Ishikawa (cell line): ENCODE measurements at regions not wholly inside any gene's neighbourhood (a gene's known extent, or its start where the extent isn't known, plus 50 kb on each side); places are given as distances from the start of the nearest gene placed in this dataset.

Experiments
- CEBPB ChIP-seq: IDR thresholded peaks from 2 replicates; pipeline ENCODE4 v1.6.1; 2012
- CREB1 ChIP-seq: IDR thresholded peaks from 2 replicates; pipeline ENCODE4 v1.6.1; 2012; ENCODE audit warnings: low read depth
- EGR1 ChIP-seq: IDR thresholded peaks from 2 replicates; pipeline ENCODE4 v1.6.1; 2012
- EP300 ChIP-seq: IDR thresholded peaks from 2 replicates; pipeline ENCODE4 v1.6.1; 2012; ENCODE audit warnings: borderline replicate concordance
- FOXM1 ChIP-seq: IDR thresholded peaks from 2 replicates; pipeline ENCODE4 v1.6.1; 2012; ENCODE audit warnings: low read depth, borderline replicate concordance
- NFIC ChIP-seq: IDR thresholded peaks from 2 replicates; pipeline ENCODE4 v1.6.1; 2012
- RAD21 ChIP-seq: IDR thresholded peaks from 2 replicates; pipeline ENCODE4 v1.6.1; 2012; ENCODE audit warnings: low read depth
- TAF1 ChIP-seq: IDR thresholded peaks from 2 replicates; pipeline ENCODE4 v1.6.1; 2012; ENCODE audit warnings: low read depth, mild to moderate bottlenecking
- TCF12 ChIP-seq: IDR thresholded peaks from 2 replicates; pipeline ENCODE4 v1.6.1; 2012; ENCODE audit warnings: low read depth
- TEAD4 ChIP-seq: IDR thresholded peaks from 2 replicates; pipeline ENCODE4 v1.6.1; 2012
- YY1 ChIP-seq: IDR thresholded peaks from 2 replicates; pipeline ENCODE4 v1.6.1; 2012; ENCODE audit warnings: low read depth
- ZBTB7A ChIP-seq: IDR thresholded peaks from 2 replicates; pipeline ENCODE4 v1.6.1; 2012; ENCODE audit warnings: low read depth
- TF ChIP-seq, protein P1 (sequence below): IDR thresholded peaks from 2 replicates; pipeline ENCODE4 v1.6.1; 2012; ENCODE audit warnings: low read depth, mild to moderate bottlenecking
- TF ChIP-seq, protein P2 (sequence below): IDR thresholded peaks from 2 replicates; pipeline ENCODE4 v1.6.1; 2012
- TF ChIP-seq, protein P3 (sequence below): IDR thresholded peaks from 2 replicates; pipeline ENCODE4 v1.6.1; 2012

DNA sequence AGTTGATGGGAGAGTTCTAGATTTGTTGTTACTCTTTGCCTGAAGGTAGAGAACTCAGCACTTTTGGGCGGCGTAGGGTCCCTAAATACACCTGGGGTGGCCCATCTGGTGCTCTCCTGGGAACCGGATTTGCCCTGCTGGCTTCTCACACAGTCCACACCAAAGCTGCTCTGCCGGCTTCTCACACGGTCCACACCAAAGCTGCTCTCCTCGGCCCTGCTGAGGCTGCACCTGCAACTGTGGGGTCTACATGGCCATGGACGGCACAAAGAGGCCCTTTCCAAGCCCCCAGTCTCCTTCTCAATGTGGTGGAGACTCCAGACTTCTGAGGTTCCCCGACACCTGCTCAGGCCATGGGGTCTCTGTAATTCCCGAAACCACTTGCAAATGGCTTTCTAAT lies 124.8 kb upstream of the GPC1 start:
- TF ChIP-seq, protein P1, sequence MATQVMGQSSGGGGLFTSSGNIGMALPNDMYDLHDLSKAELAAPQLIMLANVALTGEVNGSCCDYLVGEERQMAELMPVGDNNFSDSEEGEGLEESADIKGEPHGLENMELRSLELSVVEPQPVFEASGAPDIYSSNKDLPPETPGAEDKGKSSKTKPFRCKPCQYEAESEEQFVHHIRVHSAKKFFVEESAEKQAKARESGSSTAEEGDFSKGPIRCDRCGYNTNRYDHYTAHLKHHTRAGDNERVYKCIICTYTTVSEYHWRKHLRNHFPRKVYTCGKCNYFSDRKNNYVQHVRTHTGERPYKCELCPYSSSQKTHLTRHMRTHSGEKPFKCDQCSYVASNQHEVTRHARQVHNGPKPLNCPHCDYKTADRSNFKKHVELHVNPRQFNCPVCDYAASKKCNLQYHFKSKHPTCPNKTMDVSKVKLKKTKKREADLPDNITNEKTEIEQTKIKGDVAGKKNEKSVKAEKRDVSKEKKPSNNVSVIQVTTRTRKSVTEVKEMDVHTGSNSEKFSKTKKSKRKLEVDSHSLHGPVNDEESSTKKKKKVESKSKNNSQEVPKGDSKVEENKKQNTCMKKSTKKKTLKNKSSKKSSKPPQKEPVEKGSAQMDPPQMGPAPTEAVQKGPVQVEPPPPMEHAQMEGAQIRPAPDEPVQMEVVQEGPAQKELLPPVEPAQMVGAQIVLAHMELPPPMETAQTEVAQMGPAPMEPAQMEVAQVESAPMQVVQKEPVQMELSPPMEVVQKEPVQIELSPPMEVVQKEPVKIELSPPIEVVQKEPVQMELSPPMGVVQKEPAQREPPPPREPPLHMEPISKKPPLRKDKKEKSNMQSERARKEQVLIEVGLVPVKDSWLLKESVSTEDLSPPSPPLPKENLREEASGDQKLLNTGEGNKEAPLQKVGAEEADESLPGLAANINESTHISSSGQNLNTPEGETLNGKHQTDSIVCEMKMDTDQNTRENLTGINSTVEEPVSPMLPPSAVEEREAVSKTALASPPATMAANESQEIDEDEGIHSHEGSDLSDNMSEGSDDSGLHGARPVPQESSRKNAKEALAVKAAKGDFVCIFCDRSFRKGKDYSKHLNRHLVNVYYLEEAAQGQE, result no peak
- TF ChIP-seq CREB1 (no peak), CEBPB (no peak), TEAD4 (no peak), TCF12 (no peak)
- TF ChIP-seq, protein P2, sequence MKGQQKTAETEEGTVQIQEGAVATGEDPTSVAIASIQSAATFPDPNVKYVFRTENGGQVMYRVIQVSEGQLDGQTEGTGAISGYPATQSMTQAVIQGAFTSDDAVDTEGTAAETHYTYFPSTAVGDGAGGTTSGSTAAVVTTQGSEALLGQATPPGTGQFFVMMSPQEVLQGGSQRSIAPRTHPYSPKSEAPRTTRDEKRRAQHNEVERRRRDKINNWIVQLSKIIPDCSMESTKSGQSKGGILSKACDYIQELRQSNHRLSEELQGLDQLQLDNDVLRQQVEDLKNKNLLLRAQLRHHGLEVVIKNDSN, result no peak

DNA sequence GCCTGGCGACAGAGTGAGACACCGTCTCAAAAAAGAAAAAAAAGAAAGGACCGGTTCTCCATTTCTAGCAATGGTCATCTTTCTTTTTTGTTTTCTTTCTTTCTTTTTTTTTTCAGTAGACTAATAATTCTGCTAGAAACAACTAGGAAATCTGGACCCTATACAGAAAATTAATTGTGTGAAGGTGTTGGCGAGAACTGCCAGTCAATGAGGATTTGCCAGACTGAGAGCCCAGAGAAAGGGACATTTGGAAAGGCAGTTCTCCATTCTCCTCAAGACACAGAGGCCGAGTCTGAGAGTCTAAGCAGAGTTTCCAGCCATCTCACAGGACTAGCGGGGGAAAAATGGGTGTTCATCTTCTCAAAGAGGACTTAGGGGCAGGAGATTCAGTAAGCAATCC lies 123.6 kb upstream of the GPC1 start:
- TF ChIP-seq, protein P3, sequence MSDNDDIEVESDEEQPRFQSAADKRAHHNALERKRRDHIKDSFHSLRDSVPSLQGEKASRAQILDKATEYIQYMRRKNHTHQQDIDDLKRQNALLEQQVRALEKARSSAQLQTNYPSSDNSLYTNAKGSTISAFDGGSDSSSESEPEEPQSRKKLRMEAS, result no peak
- TF ChIP-seq CEBPB, result no peak
- no peak for TF ChIP-seq ZBTB7A
- TF ChIP-seq TAF1, result no peak
- TF ChIP-seq, protein P1, result no peak
- no peak for TF ChIP-seq EGR1
- TF ChIP-seq CREB1, result no peak
- no peak for TF ChIP-seq RAD21

DNA sequence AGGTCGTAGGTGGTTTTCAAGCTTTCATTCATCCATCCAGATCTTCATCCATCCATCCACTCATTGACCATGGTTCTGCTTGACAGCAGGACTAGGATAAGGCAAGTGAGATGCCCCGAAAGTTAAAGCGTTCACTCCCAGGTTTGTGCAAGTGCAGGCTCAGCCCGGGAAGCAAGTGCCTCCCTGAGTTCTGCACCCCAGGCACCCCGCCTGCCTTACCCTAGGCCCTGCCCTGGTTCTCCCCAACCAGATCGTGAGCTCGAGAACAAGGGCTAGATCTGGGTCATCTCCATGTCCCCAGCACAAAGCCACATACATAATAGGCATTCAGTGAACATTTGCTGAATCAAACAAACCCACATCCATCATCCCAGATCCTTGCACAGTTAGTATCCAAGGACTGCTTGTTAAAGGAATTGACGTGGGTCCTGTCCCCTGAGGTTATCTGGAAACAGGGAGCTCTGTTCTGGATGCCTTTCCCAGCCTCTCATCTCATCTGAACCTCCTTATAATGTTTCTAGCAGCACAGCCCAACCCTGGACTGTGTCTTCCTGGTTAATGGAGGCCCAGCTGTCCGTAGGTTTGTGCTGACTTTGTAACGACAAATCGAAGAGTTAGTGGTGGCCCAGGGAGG lies 116.1 kb upstream of the GPC1 start:
- TF ChIP-seq ZBTB7A (no peak), YY1 (no peak), TEAD4 (no peak), EP300 (no peak), EGR1 (no peak), FOXM1 (no peak), CREB1 (no peak), NFIC (no peak), TCF12 (no peak), TAF1 (no peak), RAD21 (no peak), CEBPB (no peak)
- TF ChIP-seq, protein P3, result no peak
- TF ChIP-seq, protein P2, result no peak
- TF ChIP-seq, protein P1, result no peak

DNA sequence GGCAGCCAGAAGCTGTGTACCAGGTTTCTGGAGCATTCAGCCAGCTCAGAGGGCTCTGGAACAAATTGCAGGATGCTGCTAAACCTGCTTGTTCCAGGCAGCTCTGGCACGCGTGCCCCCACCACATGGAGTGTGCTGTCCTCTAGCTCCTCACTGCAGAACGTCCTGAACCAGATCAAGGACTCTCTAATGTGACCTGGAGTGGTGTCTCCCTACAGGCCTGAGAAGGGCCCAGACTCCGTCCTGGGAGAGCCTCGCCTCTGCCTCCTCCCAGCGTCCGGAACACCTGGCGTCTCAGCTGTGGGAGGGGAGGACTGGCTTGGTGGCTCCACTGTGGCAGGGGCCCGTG lies 115.6 kb upstream of the GPC1 start:
- no peak for TF ChIP-seq NFIC
- TF ChIP-seq, protein P3, result 0 out of 2 replicates have a peak, but pooled peaks have one; percentile 10
